Breast epithelium (tissue), 4 donors: ENCODE measurements at regions not wholly inside any gene's neighbourhood (a gene's known extent, or its start where the extent isn't known, plus 50 kb on each side); places are given as distances from the start of the nearest gene placed in this dataset.

Experiments
- DNase-seq, 2 donors: peaks; one replicate each; pipeline ENCODE4 v3.0.0-alpha.2; 2019; ENCODE audit warnings: low spot score in 2 of 2
- H3K27ac ChIP-seq, 2 donors: fragments of 200-600 bp; sonication (generic) in 1 of 2; one replicate each; pipeline ENCODE4 v1.5.1; 2016 to 2019; ENCODE audit warnings: mild to moderate bottlenecking in 1 of 2
- H3K27me3 ChIP-seq, 2 donors: fragments of 200-600 bp; sonication (generic) in 1 of 2; one replicate each; pipeline versions ENCODE4 v1.5.1 to v1.6.0; 2017 to 2019; ENCODE audit warnings: control low read depth in 1 of 2, mild to moderate bottlenecking in 1 of 2
- H3K36me3 ChIP-seq: fragments of 200-600 bp; one replicate; pipeline ENCODE4 v1.5.1; 2019
- H3K4me1 ChIP-seq, 2 donors: fragments of 200-600 bp; sonication (generic); one replicate each; pipeline ENCODE4 v1.5.1; 2016 to 2019; ENCODE audit warnings: control low read depth in 1 of 2
- H3K4me3 ChIP-seq, 3 donors: fragments of 200-600 bp; sonication (generic); 1 replicate in 2 of 3; 2 replicates in 1 of 3; pipeline ENCODE4 v1.5.1; 2016 to 2019; ENCODE audit warnings: mild to moderate bottlenecking in 3 of 3, moderate library complexity in 2 of 3
- H3K9me3 ChIP-seq, 2 donors: fragments of 200-600 bp; sonication (generic) in 1 of 2; one replicate each; pipeline ENCODE4 v1.5.1; 2016 to 2019; ENCODE audit warnings: control low read depth in 1 of 2
- POLR2A ChIP-seq: fragments of 450-650 bp; IDR thresholded peaks from one replicate; pipeline ENCODE4 v1.6.1; 2016; ENCODE audit warnings: antibody characterized with exemption, mild to moderate bottlenecking, moderate library complexity
- POLR2AphosphoS5 ChIP-seq, 3 donors: sonication (generic); formaldehyde crosslinking; IDR thresholded peaks; one replicate each; pipeline ENCODE4 v1.6.1; 2017; ENCODE audit warnings: antibody characterized with exemption in 3 of 3
- intact Hi-C: fragments of 100-400 bp; cut with DNase I; formaldehyde crosslinking; loops from one replicate; pipeline ENCODE4 v1.15.1; 2023; ENCODE audit warnings: low total_unique reads
- TF ChIP-seq, protein P1 (sequence below), 3 donors: fragments of 450-650 bp; IDR thresholded peaks; one replicate each; pipeline ENCODE4 v1.5.1; 2016 to 2017; ENCODE audit warnings: antibody characterized with exemption in 3 of 3, mild to moderate bottlenecking in 3 of 3, moderate library complexity in 3 of 3

DNA sequence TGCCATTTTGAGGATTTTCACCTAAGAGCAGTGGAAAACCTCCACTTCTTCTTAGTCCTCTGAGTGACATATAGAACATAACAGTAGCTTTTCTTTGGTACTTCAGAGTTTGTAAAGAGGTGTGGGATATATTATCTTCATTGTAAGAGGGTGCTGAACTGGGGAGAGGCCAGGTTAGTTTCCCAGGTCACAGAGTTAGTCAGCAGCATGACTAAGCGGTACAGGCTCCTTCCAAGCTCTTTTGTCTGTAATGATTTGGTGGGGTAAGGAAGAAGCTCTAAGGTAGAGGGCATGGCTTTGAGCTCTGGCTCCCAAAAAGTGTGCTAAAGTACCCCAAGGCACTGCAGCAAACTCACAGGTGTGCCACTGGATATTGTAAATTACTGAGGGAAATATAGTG is 325.0 kb upstream of the PLXNA2 start:
- no peaks in the 10 kb centered on the region for H3K27me3 ChIP-seq
- H3K36me3 ChIP-seq = no peaks in the 10 kb centered on the region
- TF ChIP-seq, protein P1, sequence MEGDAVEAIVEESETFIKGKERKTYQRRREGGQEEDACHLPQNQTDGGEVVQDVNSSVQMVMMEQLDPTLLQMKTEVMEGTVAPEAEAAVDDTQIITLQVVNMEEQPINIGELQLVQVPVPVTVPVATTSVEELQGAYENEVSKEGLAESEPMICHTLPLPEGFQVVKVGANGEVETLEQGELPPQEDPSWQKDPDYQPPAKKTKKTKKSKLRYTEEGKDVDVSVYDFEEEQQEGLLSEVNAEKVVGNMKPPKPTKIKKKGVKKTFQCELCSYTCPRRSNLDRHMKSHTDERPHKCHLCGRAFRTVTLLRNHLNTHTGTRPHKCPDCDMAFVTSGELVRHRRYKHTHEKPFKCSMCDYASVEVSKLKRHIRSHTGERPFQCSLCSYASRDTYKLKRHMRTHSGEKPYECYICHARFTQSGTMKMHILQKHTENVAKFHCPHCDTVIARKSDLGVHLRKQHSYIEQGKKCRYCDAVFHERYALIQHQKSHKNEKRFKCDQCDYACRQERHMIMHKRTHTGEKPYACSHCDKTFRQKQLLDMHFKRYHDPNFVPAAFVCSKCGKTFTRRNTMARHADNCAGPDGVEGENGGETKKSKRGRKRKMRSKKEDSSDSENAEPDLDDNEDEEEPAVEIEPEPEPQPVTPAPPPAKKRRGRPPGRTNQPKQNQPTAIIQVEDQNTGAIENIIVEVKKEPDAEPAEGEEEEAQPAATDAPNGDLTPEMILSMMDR (IDR thresholded peaks at IDR 0.05) = no peak
- TF ChIP-seq POLR2AphosphoS5 (IDR thresholded peaks at IDR 0.05) (no peak), POLR2A (no peak)
- H3K9me3 ChIP-seq = no peaks in the 10 kb centered on the region
- H3K4me1 ChIP-seq = no peaks in the 10 kb centered on the region
- no peak overlapping the region for H3K27ac ChIP-seq
- no peak for DNase-seq
- no peak overlapping the region for H3K4me3 ChIP-seq
- intact Hi-C loops = no loop called here

DNA sequence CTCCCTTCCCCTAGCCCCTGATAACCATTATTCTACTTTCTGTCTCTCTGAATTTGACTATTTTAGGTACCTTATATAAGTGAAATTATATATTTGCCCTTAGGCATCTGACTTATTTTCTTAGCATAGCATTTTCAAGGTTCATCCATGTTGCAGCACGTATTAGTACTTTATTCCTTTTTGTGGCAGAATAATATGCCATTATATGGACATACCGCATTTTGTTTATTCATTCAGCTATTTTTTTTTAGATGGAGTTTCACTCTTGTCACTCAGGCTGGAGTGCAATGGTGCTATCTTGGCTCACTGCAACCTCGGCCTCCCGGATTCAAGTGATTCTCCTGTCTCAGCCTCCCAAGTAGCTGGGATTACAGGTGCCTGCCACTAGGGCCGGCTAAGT is 326.2 kb upstream of the PLXNA2 start:
- Histone ChIP-seq H3K4me1 (no peaks in the 10 kb centered on the region), H3K27ac (no peak overlapping the region), H3K4me3 (no peak overlapping the region), H3K9me3 (no peaks in the 10 kb centered on the region), H3K36me3 (no peaks in the 10 kb centered on the region), H3K27me3 (no peaks in the 10 kb centered on the region)
- TF ChIP-seq POLR2AphosphoS5 (IDR thresholded peaks at IDR 0.05) (no peak), POLR2A (no peak)
- TF ChIP-seq, protein P1 (IDR thresholded peaks at IDR 0.05) = no peak
- DNase-seq = no peak
- intact Hi-C loops = no loop called here

DNA sequence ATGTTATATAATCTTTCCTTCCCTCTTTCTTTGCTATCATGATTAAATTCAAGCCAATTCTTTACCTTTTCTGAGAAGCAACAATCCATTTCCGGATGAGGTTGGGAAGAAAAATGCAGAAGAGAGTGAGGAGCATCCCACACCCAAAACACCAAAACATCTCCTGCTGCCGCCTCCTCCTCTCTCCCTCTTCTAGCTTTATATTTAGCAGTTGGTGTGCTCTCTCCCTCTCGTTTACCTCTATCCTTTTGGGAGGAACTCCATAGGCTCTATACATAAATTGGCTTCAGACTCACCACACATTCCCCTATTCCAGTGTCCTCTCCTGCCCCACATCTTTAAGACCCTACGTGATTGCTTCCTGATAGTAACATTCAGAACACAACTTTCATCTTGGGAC is 332.2 kb upstream of the PLXNA2 start:
- no peaks in the 10 kb centered on the region for H3K9me3 ChIP-seq
- intact Hi-C loops = no loop called here
- no peaks in the 10 kb centered on the region for H3K27me3 ChIP-seq
- H3K4me3 ChIP-seq = no peak overlapping the region
- H3K36me3 ChIP-seq = no peaks in the 10 kb centered on the region
- no peak for DNase-seq
- H3K4me1 ChIP-seq = no peaks in the 10 kb centered on the region
- TF ChIP-seq POLR2A (no peak), POLR2AphosphoS5 (IDR thresholded peaks at IDR 0.05) (no peak)
- TF ChIP-seq, protein P1 (IDR thresholded peaks at IDR 0.05) = no peak
- no peak overlapping the region for H3K27ac ChIP-seq

DNA sequence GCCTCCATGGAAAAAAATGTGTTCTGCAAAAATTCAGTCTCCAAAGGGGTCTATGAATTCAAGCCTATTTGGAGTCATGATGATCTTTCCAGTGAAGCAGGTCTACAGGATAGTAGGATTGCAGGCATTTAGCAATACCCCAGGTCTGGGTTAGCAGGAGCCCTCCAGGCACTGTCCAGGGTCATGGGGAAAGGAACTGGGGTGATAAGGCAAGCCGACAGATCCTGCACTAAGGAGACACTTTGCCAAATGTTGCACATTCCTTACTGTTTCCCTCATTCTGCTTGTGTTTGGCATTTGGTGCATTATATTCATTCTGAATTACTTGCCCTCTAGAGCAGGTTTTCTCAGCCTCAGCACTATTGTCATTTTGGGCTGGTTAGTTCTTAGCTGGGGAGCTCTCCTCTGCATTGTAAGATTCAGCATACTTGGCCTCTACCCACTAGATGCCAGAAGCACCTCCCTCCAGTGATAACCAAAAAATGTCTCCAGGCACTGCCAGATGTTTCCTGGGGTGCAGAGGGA is 333.3 kb upstream of the PLXNA2 start:
- no peaks in the 10 kb centered on the region for H3K27me3 ChIP-seq
- H3K4me3 ChIP-seq = no peak overlapping the region
- no peaks in the 10 kb centered on the region for H3K36me3 ChIP-seq
- no peaks in the 10 kb centered on the region for H3K4me1 ChIP-seq
- no peak for TF ChIP-seq POLR2A
- no peak for TF ChIP-seq POLR2AphosphoS5 (IDR thresholded peaks at IDR 0.05)
- TF ChIP-seq, protein P1 (IDR thresholded peaks at IDR 0.05) = no peak
- no peak for DNase-seq
- H3K27ac ChIP-seq = no peak overlapping the region
- intact Hi-C loops = no loop called here
- H3K9me3 ChIP-seq = no peaks in the 10 kb centered on the region

DNA sequence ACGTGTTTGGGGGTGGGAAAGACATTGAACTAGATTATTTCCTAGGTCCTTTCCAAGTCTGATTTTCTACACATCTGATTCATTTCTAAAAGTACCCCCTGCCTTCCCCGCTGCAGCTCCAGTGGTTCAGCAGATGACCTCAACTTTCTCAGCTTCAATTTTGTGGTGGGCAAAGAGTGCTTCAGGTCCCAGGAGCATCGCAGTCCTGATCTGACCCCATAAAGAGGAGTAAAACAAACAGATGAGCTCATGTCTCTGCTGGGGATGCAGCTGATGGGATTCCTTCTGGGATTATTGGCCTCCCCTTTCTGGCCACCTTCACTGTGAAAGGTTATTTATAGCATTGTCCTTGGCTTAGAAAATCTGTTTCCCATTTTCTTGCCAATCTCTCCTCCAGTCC is 337.0 kb upstream of the PLXNA2 start:
- no peak for DNase-seq
- Histone ChIP-seq H3K27me3 (no peaks in the 10 kb centered on the region), H3K9me3 (no peaks in the 10 kb centered on the region), H3K4me3 (no peak overlapping the region), H3K36me3 (no peaks in the 10 kb centered on the region), H3K27ac (no peak overlapping the region), H3K4me1 (no peaks in the 10 kb centered on the region)
- no peak for TF ChIP-seq POLR2AphosphoS5 (IDR thresholded peaks at IDR 0.05)
- intact Hi-C loops = no loop called here

DNA sequence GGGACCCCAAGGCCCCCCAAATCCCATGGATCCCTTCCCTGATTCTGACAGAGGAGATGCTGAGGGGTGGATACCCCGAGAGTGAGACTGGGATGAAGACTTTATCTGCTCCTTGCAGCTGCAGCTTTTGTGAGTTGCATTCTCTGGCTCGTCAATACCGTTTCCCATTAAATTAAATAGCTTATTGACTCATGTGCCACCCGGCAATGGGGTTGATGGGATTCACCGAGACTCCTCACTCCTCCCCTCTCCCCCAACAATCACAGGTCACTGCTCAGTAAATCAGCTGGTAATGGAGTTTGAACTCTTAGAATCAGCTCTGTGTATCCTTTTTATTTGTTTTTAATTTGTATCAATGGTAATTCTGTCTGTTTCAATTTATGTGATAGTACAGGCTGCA is 337.5 kb upstream of the PLXNA2 start:
- H3K27ac ChIP-seq = no peak overlapping the region
- no peak overlapping the region for H3K4me3 ChIP-seq
- DNase-seq = no peak
- intact Hi-C loops = no loop called here
- no peaks in the 10 kb centered on the region for H3K36me3 ChIP-seq
- no peaks in the 10 kb centered on the region for H3K4me1 ChIP-seq
- no peaks in the 10 kb centered on the region for H3K27me3 ChIP-seq
- TF ChIP-seq POLR2A (no peak), POLR2AphosphoS5 (IDR thresholded peaks at IDR 0.05) (no peak)
- TF ChIP-seq, protein P1 (IDR thresholded peaks at IDR 0.05) = no peak
- H3K9me3 ChIP-seq = no peaks in the 10 kb centered on the region
